Right renal cortex interstitium (tissue), 3 donors: ENCODE measurements at regions not wholly inside any gene's neighbourhood (a gene's known extent, or its start where the extent isn't known, plus 50 kb on each side); places are given as distances from the start of the nearest gene placed in this dataset.

Experiments used
- DNase-seq, 3 donors: peaks; one replicate each; pipeline ENCODE4 v3.0.0-alpha.2; 2013; ENCODE audit warnings: low read depth in 3 of 3, low spot score in 2 of 3

- no peak for DNase-seq
Measured at GRCh38 chr12:40551466-40551865, 140.8 kb upstream of the CNTN1 start.

GRCh38 chr12:40552868-40553267, 139.4 kb upstream of the CNTN1 start:
- no peak for DNase-seq

- no peak for DNase-seq
Measured at GRCh38 chr12:40557980-40558379, 134.3 kb upstream of the CNTN1 start.

- DNase-seq = no peak
Measured at GRCh38 chr12:40559865-40560264, 132.4 kb upstream of the CNTN1 start.

- DNase-seq = no peak
Measured at GRCh38 chr12:40560848-40561247, 131.4 kb upstream of the CNTN1 start.

- DNase-seq = no peak
Measured at GRCh38 chr12:40561395-40561966, 130.8 kb upstream of the CNTN1 start.

GRCh38 chr12:40565029-40565633, 127.1 kb upstream of the CNTN1 start:
- DNase-seq = no peak

- no peak for DNase-seq
Measured at GRCh38 chr12:40566271-40566670, 126.0 kb upstream of the CNTN1 start.

- DNase-seq = no peak
Measured at GRCh38 chr12:40569626-40570179, 122.5 kb upstream of the CNTN1 start.

GRCh38 chr12:40573024-40573423, 119.2 kb upstream of the CNTN1 start:
- DNase-seq = no peak

- DNase-seq = no peak
Measured at GRCh38 chr12:40575987-40576386, 116.3 kb upstream of the CNTN1 start.

GRCh38 chr12:40577834-40578233, 114.4 kb upstream of the CNTN1 start:
- no peak for DNase-seq

GRCh38 chr12:40579687-40580086, 112.6 kb upstream of the CNTN1 start:
- DNase-seq = no peak

GRCh38 chr12:40580346-40580745, 111.9 kb upstream of the CNTN1 start:
- no peak for DNase-seq

GRCh38 chr12:40581889-40582288, 110.3 kb upstream of the CNTN1 start:
- no peak for DNase-seq

GRCh38 chr12:40583743-40584142, 108.5 kb upstream of the CNTN1 start:
- no peak for DNase-seq

GRCh38 chr12:40584763-40585162, 107.5 kb upstream of the CNTN1 start:
- DNase-seq = no peak

- DNase-seq = no peak
Measured at GRCh38 chr12:40586823-40587222, 105.4 kb upstream of the CNTN1 start.

GRCh38 chr12:40587421-40587820, 104.8 kb upstream of the CNTN1 start:
- DNase-seq = no peak

GRCh38 chr12:40587970-40588369, 104.3 kb upstream of the CNTN1 start:
- DNase-seq = no peak

GRCh38 chr12:40597133-40597532, 95.1 kb upstream of the CNTN1 start:
- no peak for DNase-seq

GRCh38 chr12:40598073-40598472, 94.2 kb upstream of the CNTN1 start:
- DNase-seq = no peak

- no peak for DNase-seq
Measured at GRCh38 chr12:40602562-40602961, 89.7 kb upstream of the CNTN1 start.
